Fibroblast of lung (primary cell): ENCODE measurements at regions not wholly inside any gene's neighbourhood (a gene's known extent, or its start where the extent isn't known, plus 50 kb on each side); places are given as distances from the start of the nearest gene placed in this dataset.

ENCODE experiments used
- CTCF ChIP-seq, 2 donors: IDR thresholded peaks in 1 of 2; conservative IDR thresholded peaks in 1 of 2; 1 replicate in 1 of 2; 2 replicates in 1 of 2; pipeline ENCODE4 v1.5.1; 2011 to 2012; ENCODE audit warnings: low read length in 2 of 2, control low read depth in 1 of 2, inconsistent platforms in 1 of 2, low read depth in 1 of 2, mild to moderate bottlenecking in 1 of 2
- EZH2 ChIP-seq: IDR thresholded peaks from 2 replicates; pipeline ENCODE4 v1.5.1; 2012; ENCODE audit warnings: low read length, control low read depth, mild to moderate bottlenecking; ENCODE audit errors: missing control alignments

GRCh38 chr7:42596737-42597136, 315.1 kb downstream of the C7orf25 start:
- TF ChIP-seq CTCF (conservative IDR thresholded peaks at IDR 0.05 in 1 of 2, IDR thresholded peaks at IDR 0.05 in 1 of 2; ENCODE audit: low read depth in 1 of 2, low read length in 2 of 2) (no peak), EZH2 (no peak)
